Hepatocyte (in vitro differentiated cells): ENCODE measurements at regions not wholly inside any gene's neighbourhood (a gene's known extent, or its start where the extent isn't known, plus 50 kb on each side); places are given as distances from the start of the nearest gene placed in this dataset.

Experiments
- DNase-seq: peaks from one replicate; pipeline ENCODE4 v3.0.0-alpha.2; 2016; ENCODE audit warnings: low spot score
- H2AFZ ChIP-seq: fragments of 200-600 bp; sonication (generic); 2 replicates; pipeline ENCODE4 v1.6.0; 2016; ENCODE audit warnings: antibody characterized with exemption, mild to moderate bottlenecking
- H3K27ac ChIP-seq: fragments of 200-600 bp; sonication (generic); 2 replicates; pipeline ENCODE4 v1.5.1; 2016; ENCODE audit warnings: mild to moderate bottlenecking
- H3K27me3 ChIP-seq: fragments of 200-600 bp; sonication (generic); 2 replicates; pipeline ENCODE4 v1.6.1; 2016
- H3K36me3 ChIP-seq: fragments of 200-600 bp; sonication (generic); replicated peaks from 2 replicates; pipeline ENCODE4 v1.5.1; 2016; ENCODE audit warnings: low read depth; ENCODE audit not compliant: insufficient read depth
- H3K4me1 ChIP-seq: fragments of 200-600 bp; sonication (generic); 2 replicates; pipeline ENCODE4 v1.5.1; 2016; ENCODE audit warnings: mild to moderate bottlenecking, moderate library complexity; ENCODE audit not compliant: insufficient read depth
- H3K4me2 ChIP-seq: fragments of 200-600 bp; sonication (generic); 2 replicates; pipeline ENCODE4 v1.6.0; 2016
- H3K4me3 ChIP-seq: fragments of 200-600 bp; sonication (generic); 2 replicates; pipeline ENCODE4 v1.5.1; 2016; ENCODE audit warnings: mild to moderate bottlenecking
- H3K79me2 ChIP-seq: fragments of 200-600 bp; sonication (generic); 2 replicates; pipeline ENCODE4 v1.6.0; 2017; ENCODE audit warnings: mild to moderate bottlenecking
- H3K9me2 ChIP-seq: fragments of 200-600 bp; sonication (generic); replicated peaks from 2 replicates; pipeline ENCODE4 v1.6.0; 2017; ENCODE audit warnings: mild to moderate bottlenecking; ENCODE audit not compliant: insufficient read depth
- H3K9me3 ChIP-seq: fragments of 200-600 bp; sonication (generic); 2 replicates; pipeline ENCODE4 v1.5.1; 2016; ENCODE audit warnings: low read depth, mild to moderate bottlenecking
- H4K20me1 ChIP-seq: fragments of 200-600 bp; sonication (generic); 2 replicates; pipeline ENCODE4 v1.6.0; 2016; ENCODE audit warnings: mild to moderate bottlenecking; ENCODE audit not compliant: insufficient read depth, poor library complexity, severe bottlenecking
- CTCF ChIP-seq: fragments of 200-600 bp; sonication (generic); IDR thresholded peaks from 2 replicates; pipeline ENCODE4 v1.5.1; 2016; ENCODE audit warnings: antibody characterized with exemption, mild to moderate bottlenecking; ENCODE audit not compliant: poor library complexity
- EZH2 ChIP-seq: fragments of 200-600 bp; sonication (generic); IDR thresholded peaks from 2 replicates; pipeline ENCODE4 v1.6.1; 2016; ENCODE audit warnings: antibody characterized with exemption, mild to moderate bottlenecking, borderline replicate concordance
- EZH2phosphoT487 ChIP-seq: fragments of 200-600 bp; sonication (generic); IDR thresholded peaks from one replicate; pipeline ENCODE4 v1.6.1; 2018; ENCODE audit warnings: antibody characterized with exemption, mild to moderate bottlenecking, low read depth, moderate library complexity; ENCODE audit not compliant: unreplicated experiment, severe bottlenecking
- WGBS: methylation state at CpG from one replicate; pipeline ENCODE4 v1.1.6; 2016; ENCODE audit warnings: low lambda C conversion rate; ENCODE audit errors: missing lambda C conversion rate; 5-methylcytosine and 5-hydroxymethylcytosine counted together

- Histone ChIP-seq H4K20me1 (no peaks in the 10 kb centered on the region), H3K27me3 (no peaks in the 10 kb centered on the region), H3K4me1 (peaks cover 8% of the 10 kb centered on the region), H3K36me3 (no peaks in the 10 kb centered on the region), H3K4me2 (no peak overlapping the region), H3K27ac (no peak overlapping the region), H3K79me2 (no peaks in the 10 kb centered on the region), H3K4me3 (no peak overlapping the region), H2AFZ (no peak overlapping the region), H3K9me3 (no peaks in the 10 kb centered on the region), H3K9me2 (no peaks in the 10 kb centered on the region)
- no peak for DNase-seq
- TF ChIP-seq EZH2 (no peak), EZH2phosphoT487 (no peak), CTCF (no peak)
- WGBS: 92% methylated on average over 3 of the region's 3 CpGs
Measured at GRCh38 chr15:68525815-68526214, 53.0 kb upstream of the CORO2B start.

- H3K27ac ChIP-seq: no peak overlapping the region
- no peaks in the 10 kb centered on the region for H4K20me1 ChIP-seq
- H3K4me3 ChIP-seq: no peak overlapping the region
- no peak for DNase-seq
- H3K9me3 ChIP-seq: no peaks in the 10 kb centered on the region
- no peaks in the 10 kb centered on the region for H3K79me2 ChIP-seq
- no peaks in the 10 kb centered on the region for H3K9me2 ChIP-seq
- H3K4me2 ChIP-seq: no peak overlapping the region
- no peaks in the 10 kb centered on the region for H3K36me3 ChIP-seq
- TF ChIP-seq EZH2phosphoT487 (no peak), EZH2 (no peak), CTCF (no peak)
- no peak overlapping the region for H2AFZ ChIP-seq
- H3K4me1 ChIP-seq: peaks cover 8% of the 10 kb centered on the region
- H3K27me3 ChIP-seq: no peaks in the 10 kb centered on the region
Measured at GRCh38 chr15:68526269-68526668, 52.5 kb upstream of the CORO2B start.

DNA sequence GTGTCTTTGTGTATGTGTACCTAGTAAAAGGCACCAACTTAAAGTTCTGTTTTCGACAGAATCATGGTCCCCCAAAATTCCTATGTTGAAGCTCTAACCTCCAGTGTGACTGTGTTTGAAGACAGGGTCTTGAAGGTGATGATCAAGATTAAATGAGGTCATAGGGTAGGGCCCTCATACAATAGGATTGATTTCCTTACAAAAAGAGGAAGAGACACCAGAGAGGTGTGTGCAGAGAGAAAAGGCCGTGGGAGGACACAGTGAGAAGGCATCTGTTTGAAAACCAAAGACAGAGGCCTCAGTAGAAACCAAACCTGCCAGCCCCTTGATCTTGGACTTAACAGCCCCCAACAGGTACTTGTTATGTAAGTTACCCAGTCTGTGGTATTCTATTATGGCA, 52.0 kb upstream of the CORO2B start:
- H3K27ac ChIP-seq: no peak overlapping the region
- no peak overlapping the region for H3K4me3 ChIP-seq
- peaks cover 8% of the 10 kb centered on the region for H3K4me1 ChIP-seq
- H3K79me2 ChIP-seq: no peaks in the 10 kb centered on the region
- H2AFZ ChIP-seq: no peak overlapping the region
- WGBS: 84% methylated on average over 2 of the region's 2 CpGs
- DNase-seq: no peak
- no peaks in the 10 kb centered on the region for H3K9me3 ChIP-seq
- no peaks in the 10 kb centered on the region for H3K27me3 ChIP-seq
- no peaks in the 10 kb centered on the region for H3K36me3 ChIP-seq
- no peaks in the 10 kb centered on the region for H3K9me2 ChIP-seq
- no peaks in the 10 kb centered on the region for H4K20me1 ChIP-seq
- no peak overlapping the region for H3K4me2 ChIP-seq
- TF ChIP-seq EZH2phosphoT487 (no peak), CTCF (no peak), EZH2 (no peak)
